Sigmoid colon (tissue), 6 donors: ENCODE measurements at regions not wholly inside any gene's neighbourhood (a gene's known extent, or its start where the extent isn't known, plus 50 kb on each side); places are given as distances from the start of the nearest gene placed in this dataset.

Experiments used
- DNase-seq: peaks from one replicate; pipeline ENCODE4 v3.0.0-alpha.2; 2019
- H3K27ac ChIP-seq, 4 donors: fragments of 200-600 bp; sonication (generic); one replicate each; pipeline ENCODE4 v1.5.1; 2016 to 2019; ENCODE audit warnings: mild to moderate bottlenecking in 1 of 4
- H3K27me3 ChIP-seq, 3 donors: fragments of 200-600 bp; sonication (generic); one replicate each; pipeline ENCODE4 v1.5.1; 2019; ENCODE audit warnings: mild to moderate bottlenecking in 1 of 3
- H3K36me3 ChIP-seq, 4 donors: fragments of 200-600 bp; sonication (generic); one replicate each; pipeline ENCODE4 v1.5.1; 2016 to 2019
- H3K4me1 ChIP-seq, 4 donors: fragments of 200-600 bp; sonication (generic); one replicate each; pipeline ENCODE4 v1.5.1; 2017 to 2019
- H3K4me3 ChIP-seq, 4 donors: fragments of 200-600 bp; sonication (generic); one replicate each; pipeline ENCODE4 v1.5.1; 2017 to 2019; ENCODE audit warnings: mild to moderate bottlenecking in 2 of 4, moderate library complexity in 1 of 4
- H3K9me3 ChIP-seq, 4 donors: fragments of 200-600 bp in 3 of 4; sonication (generic) in 3 of 4; one replicate each; pipeline versions ENCODE4 v1.5.1 to v1.6.1; 2013 to 2019
- CTCF ChIP-seq, 4 experiments: fragments of 450-650 bp in 3 of 4; fragments of 200-600 bp in 1 of 4; IDR thresholded peaks; one replicate each; pipeline ENCODE4 v1.5.1; 2016 to 2019; ENCODE audit warnings: antibody characterized with exemption in 4 of 4, mild to moderate bottlenecking in 3 of 4, moderate library complexity in 2 of 4
- EP300 ChIP-seq, 4 donors: sonication (generic); formaldehyde crosslinking; IDR thresholded peaks; one replicate each; pipeline ENCODE4 v1.6.1; 2017; ENCODE audit warnings: antibody characterized with exemption in 4 of 4
- POLR2A ChIP-seq, 2 donors: fragments of 450-650 bp; IDR thresholded peaks; one replicate each; pipeline ENCODE4 v1.6.1; 2016; ENCODE audit warnings: antibody characterized with exemption in 2 of 2, mild to moderate bottlenecking in 2 of 2, moderate library complexity in 2 of 2
- POLR2AphosphoS5 ChIP-seq, 4 donors: sonication (generic); formaldehyde crosslinking; IDR thresholded peaks; one replicate each; pipeline ENCODE4 v1.6.1; 2017; ENCODE audit warnings: antibody characterized with exemption in 4 of 4
- WGBS, 2 donors: extraction: QIAGEN DNeasy Blood & Tissue Kit; methylation state at CpG; one replicate each; pipeline ENCODE4 v1.1.7; 2013; 5-methylcytosine and 5-hydroxymethylcytosine counted together
- intact Hi-C: fragments of 100-400 bp; cut with DNase I; formaldehyde crosslinking; loops from one replicate; pipeline ENCODE4 v1.15.1; 2023
- donor health status: healthy with polysubstance abuse.
- donor health status: healthy.

GRCh38 chr17:72426948-72427760, 306.3 kb downstream of the SOX9 start:
- TF ChIP-seq POLR2A (IDR thresholded peaks at IDR 0.05), result no peak
- no peak for TF ChIP-seq POLR2AphosphoS5 (IDR thresholded peaks at IDR 0.05)
- no peak for DNase-seq
- intact Hi-C loops, result no loop called here
- Histone ChIP-seq H3K4me1 (peaks cover 0 to 4% (median 0%) of the 10 kb centered on the region in 4 donors), H3K27ac (no peak overlapping the region), H3K9me3 (no peaks in the 10 kb centered on the region), H3K27me3 (no peaks in the 10 kb centered on the region), H3K4me3 (no peak overlapping the region), H3K36me3 (no peaks in the 10 kb centered on the region)
- 14 to 59% methylated on average over 7 of the region's 7 CpGs for WGBS, 2 donors

GRCh38 chr17:72427761-72428109, 306.9 kb downstream of the SOX9 start:
- Histone ChIP-seq H3K4me1 (peaks cover 0 to 8% (median 0%) of the 10 kb centered on the region in 4 donors), H3K36me3 (no peaks in the 10 kb centered on the region), H3K27me3 (no peaks in the 10 kb centered on the region), H3K27ac (no peak overlapping the region), H3K9me3 (no peaks in the 10 kb centered on the region), H3K4me3 (no peak overlapping the region)
- TF ChIP-seq EP300 (IDR thresholded peaks at IDR 0.05) (no peak), CTCF (IDR thresholded peaks at IDR 0.05) (no peak), POLR2AphosphoS5 (IDR thresholded peaks at IDR 0.05) (no peak), POLR2A (IDR thresholded peaks at IDR 0.05) (no peak)
- DNase-seq, result no peak
- intact Hi-C loops, result no loop called here
- 19 to 69% methylated on average over 5 of the region's 5 CpGs for WGBS, 2 donors

DNA sequence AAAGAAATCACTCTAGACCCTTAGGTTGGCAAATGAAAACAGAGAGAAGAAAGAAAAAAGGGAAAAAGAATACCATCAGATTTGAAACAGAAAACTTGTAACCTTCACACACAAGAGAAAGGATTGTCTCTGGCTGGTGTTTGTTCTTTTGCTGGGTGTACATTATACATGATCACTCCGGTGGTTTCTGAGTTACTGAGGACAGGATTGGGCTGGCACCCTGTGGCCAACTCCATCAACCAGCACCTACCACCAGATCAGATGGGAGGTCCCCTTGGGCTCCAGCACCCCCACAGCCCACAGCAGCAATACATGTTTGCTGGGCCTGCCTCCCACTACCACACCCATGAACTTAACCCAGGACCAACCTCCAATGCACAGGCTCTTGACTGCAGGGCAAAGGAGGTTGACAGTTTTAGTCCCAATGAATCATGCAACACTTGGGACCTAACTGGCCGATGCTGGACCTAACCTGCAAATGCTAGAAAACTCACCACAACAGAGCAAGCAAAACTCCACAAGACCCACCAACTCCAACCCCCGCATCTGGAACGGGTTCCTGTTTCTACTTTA, 308.3 kb downstream of the SOX9 start:
- H3K9me3 ChIP-seq, result no peaks in the 10 kb centered on the region
- H3K4me3 ChIP-seq, result no peak overlapping the region
- intact Hi-C loops, result no loop called here
- WGBS, 2 donors, result 57 to 83% methylated on average over 4 of the region's 4 CpGs
- no peak for DNase-seq
- TF ChIP-seq CTCF (IDR thresholded peaks at IDR 0.05) (no peak), EP300 (IDR thresholded peaks at IDR 0.05) (no peak), POLR2AphosphoS5 (IDR thresholded peaks at IDR 0.05) (no peak), POLR2A (IDR thresholded peaks at IDR 0.05) (no peak)
- no peaks in the 10 kb centered on the region for H3K36me3 ChIP-seq
- H3K27ac ChIP-seq, result no peak overlapping the region
- no peaks in the 10 kb centered on the region for H3K27me3 ChIP-seq
- H3K4me1 ChIP-seq, result peaks cover 0 to 8% (median 0%) of the 10 kb centered on the region in 4 donors

GRCh38 chr17:72430611-72431432, 310.0 kb downstream of the SOX9 start:
- no peaks in the 10 kb centered on the region for H3K36me3 ChIP-seq
- H3K4me3 ChIP-seq, result no peak overlapping the region
- no peak overlapping the region for H3K27ac ChIP-seq
- WGBS, 2 donors, result 36 to 69% methylated on average over 20 of the region's 20 CpGs
- no peaks in the 10 kb centered on the region for H3K9me3 ChIP-seq
- intact Hi-C loops, result no loop called here
- TF ChIP-seq CTCF (IDR thresholded peaks at IDR 0.05), result peak in 1 of 4 experiments; percentile 16
- no peak for TF ChIP-seq POLR2A (IDR thresholded peaks at IDR 0.05)
- peaks cover 0 to 8% (median 0%) of the 10 kb centered on the region in 4 donors for H3K4me1 ChIP-seq
- DNase-seq, result no peak
- H3K27me3 ChIP-seq, result no peaks in the 10 kb centered on the region

GRCh38 chr17:72432143-72432621, 311.4 kb downstream of the SOX9 start:
- Histone ChIP-seq H3K36me3 (no peaks in the 10 kb centered on the region), H3K4me3 (no peak overlapping the region), H3K9me3 (no peaks in the 10 kb centered on the region), H3K27me3 (no peaks in the 10 kb centered on the region), H3K27ac (no peak overlapping the region), H3K4me1 (peaks cover 0 to 8% (median 0%) of the 10 kb centered on the region in 4 donors)
- intact Hi-C loops, result no loop called here
- TF ChIP-seq POLR2A (IDR thresholded peaks at IDR 0.05) (peak in 1 of 2 donors; percentile 19), POLR2AphosphoS5 (IDR thresholded peaks at IDR 0.05) (no peak)
- DNase-seq, result no peak
- 9 to 51% methylated on average over 11 of the region's 11 CpGs for WGBS, 2 donors
